ENCODE measurements at regions not wholly inside any gene's neighbourhood (a gene's known extent, or its start where the extent isn't known, plus 50 kb on each side); places are given as distances from the start of the nearest gene placed in this dataset.

DNA sequence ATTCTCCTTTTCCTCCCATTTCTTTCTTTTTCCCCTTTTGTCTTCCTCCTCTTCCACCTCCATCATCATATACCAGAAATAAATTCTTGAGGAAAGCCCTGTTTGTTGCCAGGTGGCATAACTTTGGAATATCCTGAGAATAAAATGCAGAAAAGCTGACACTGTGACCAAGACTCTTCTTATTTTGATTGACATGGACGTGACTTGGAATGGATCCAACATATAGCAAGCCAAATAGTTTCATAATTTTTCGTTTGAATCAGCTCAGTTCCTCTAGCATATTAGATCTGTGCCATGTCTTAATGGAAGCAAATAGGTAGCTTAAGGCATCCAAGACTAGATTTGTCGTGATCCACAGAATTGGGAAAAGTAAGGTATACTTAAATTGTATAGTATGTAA is 354.7 kb upstream of the FIGN start (continued):
- TF ChIP-seq CHD7 (IDR thresholded peaks at IDR 0.05; ENCODE audit: insufficient replicate concordance, low read length) (no peak), CTCF (IDR thresholded peaks at IDR 0.05; ENCODE audit: control extremely low read depth in 1 of 3, insufficient read depth in 1 of 3, low read depth in 1 of 3, low read length in 3 of 3) (no peak), TCF12 (IDR thresholded peaks at IDR 0.05; ENCODE audit: low read depth, low read length) (no peak), CHD1 (IDR thresholded peaks at IDR 0.05; ENCODE audit: low read depth, low read length) (no peak)

Measured in H1 (cell line).